ENCODE measurements at regions not wholly inside any gene's neighbourhood (a gene's known extent, or its start where the extent isn't known, plus 50 kb on each side); places are given as distances from the start of the nearest gene placed in this dataset.

DNA sequence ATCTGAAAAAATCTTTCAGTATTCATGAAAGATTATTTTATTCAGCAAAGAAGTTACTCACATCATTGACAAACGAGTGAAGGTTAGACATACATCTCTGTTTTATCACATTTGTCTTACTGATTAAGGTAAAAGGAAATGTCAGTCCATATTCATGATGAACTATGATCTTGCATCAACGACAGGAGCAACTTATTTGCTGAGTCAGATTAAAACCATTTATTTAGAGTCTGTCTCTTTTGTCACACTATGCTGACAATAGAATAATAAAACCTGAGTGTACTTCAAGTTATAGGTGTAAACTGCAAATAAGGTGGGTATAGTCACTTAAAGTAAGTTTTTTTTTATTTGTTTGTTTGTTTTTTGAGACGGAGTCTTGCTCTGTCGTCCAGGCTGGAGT lies 216.5 kb upstream of the SEMA3C start:
- TF ChIP-seq, protein P1, sequence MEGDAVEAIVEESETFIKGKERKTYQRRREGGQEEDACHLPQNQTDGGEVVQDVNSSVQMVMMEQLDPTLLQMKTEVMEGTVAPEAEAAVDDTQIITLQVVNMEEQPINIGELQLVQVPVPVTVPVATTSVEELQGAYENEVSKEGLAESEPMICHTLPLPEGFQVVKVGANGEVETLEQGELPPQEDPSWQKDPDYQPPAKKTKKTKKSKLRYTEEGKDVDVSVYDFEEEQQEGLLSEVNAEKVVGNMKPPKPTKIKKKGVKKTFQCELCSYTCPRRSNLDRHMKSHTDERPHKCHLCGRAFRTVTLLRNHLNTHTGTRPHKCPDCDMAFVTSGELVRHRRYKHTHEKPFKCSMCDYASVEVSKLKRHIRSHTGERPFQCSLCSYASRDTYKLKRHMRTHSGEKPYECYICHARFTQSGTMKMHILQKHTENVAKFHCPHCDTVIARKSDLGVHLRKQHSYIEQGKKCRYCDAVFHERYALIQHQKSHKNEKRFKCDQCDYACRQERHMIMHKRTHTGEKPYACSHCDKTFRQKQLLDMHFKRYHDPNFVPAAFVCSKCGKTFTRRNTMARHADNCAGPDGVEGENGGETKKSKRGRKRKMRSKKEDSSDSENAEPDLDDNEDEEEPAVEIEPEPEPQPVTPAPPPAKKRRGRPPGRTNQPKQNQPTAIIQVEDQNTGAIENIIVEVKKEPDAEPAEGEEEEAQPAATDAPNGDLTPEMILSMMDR (IDR thresholded peaks at IDR 0.05) = no peak
- TF ChIP-seq POLR2AphosphoS5 (IDR thresholded peaks at IDR 0.05) (no peak), POLR2A (IDR thresholded peaks at IDR 0.05) (no peak), EP300 (IDR thresholded peaks at IDR 0.05) (no peak)

All from suprapubic skin (tissue), 4 donors.